HEK293 (cell line): ENCODE measurements at regions not wholly inside any gene's neighbourhood (a gene's known extent, or its start where the extent isn't known, plus 50 kb on each side); places are given as distances from the start of the nearest gene placed in this dataset.

Experiments used
- BCL11A ChIP-seq: fragments of 450-650 bp; formaldehyde crosslinking; IDR thresholded peaks from 2 replicates; pipeline ENCODE4 v1.5.1; 2016; ENCODE audit warnings: low read depth, missing biosample characterization, missing genetic modification characterization
- EGR2 ChIP-seq: fragments of 450-650 bp; formaldehyde crosslinking; IDR thresholded peaks from 2 replicates; pipeline ENCODE4 v1.5.1; 2016; ENCODE audit warnings: low read depth, missing biosample characterization, missing genetic modification characterization
- GFI1B ChIP-seq: fragments of 450-650 bp; formaldehyde crosslinking; IDR thresholded peaks from 2 replicates; pipeline ENCODE4 v1.5.1; 2016; ENCODE audit warnings: missing biosample characterization, missing genetic modification characterization
- GLI4 ChIP-seq: fragments of 450-650 bp; formaldehyde crosslinking; IDR thresholded peaks from 2 replicates; pipeline ENCODE4 v1.5.1; 2016; ENCODE audit warnings: missing biosample characterization, missing genetic modification characterization
- IKZF3 ChIP-seq: fragments of 450-650 bp; IDR thresholded peaks from 2 replicates; pipeline ENCODE4 v1.5.0; 2018; ENCODE audit warnings: missing biosample characterization, mild to moderate bottlenecking, missing genetic modification characterization, moderate library complexity
- INSM2 ChIP-seq: fragments of 450-650 bp; formaldehyde crosslinking; IDR thresholded peaks from 2 replicates; pipeline ENCODE4 v1.5.1; 2016; ENCODE audit warnings: missing biosample characterization, missing genetic modification characterization
- KLF1 ChIP-seq: fragments of 450-650 bp; formaldehyde crosslinking; IDR thresholded peaks from 2 replicates; pipeline ENCODE4 v1.5.1; 2016; ENCODE audit warnings: missing biosample characterization, missing genetic modification characterization
- KLF10 ChIP-seq: fragments of 450-650 bp; IDR thresholded peaks from 2 replicates; pipeline ENCODE4 v1.5.1; 2018; ENCODE audit warnings: missing biosample characterization, mild to moderate bottlenecking, missing genetic modification characterization
- MZF1 ChIP-seq: fragments of 450-650 bp; formaldehyde crosslinking; IDR thresholded peaks from 2 replicates; pipeline ENCODE4 v1.5.1; 2017; ENCODE audit warnings: missing biosample characterization, missing genetic modification characterization, borderline replicate concordance
- OSR2 ChIP-seq: fragments of 450-650 bp; formaldehyde crosslinking; IDR thresholded peaks from 2 replicates; pipeline ENCODE4 v1.5.1; 2016; ENCODE audit warnings: missing biosample characterization, missing genetic modification characterization
- REPIN1 ChIP-seq: fragments of 450-650 bp; formaldehyde crosslinking; IDR thresholded peaks from 2 replicates; pipeline ENCODE4 v1.5.1; 2017; ENCODE audit warnings: missing biosample characterization, missing genetic modification characterization, low read depth
- REST ChIP-seq: fragments of 450-650 bp; formaldehyde crosslinking; IDR thresholded peaks from 2 replicates; pipeline ENCODE4 v1.5.1; 2016; ENCODE audit warnings: missing biosample characterization, missing genetic modification characterization
- TCF7L2 ChIP-seq: IDR thresholded peaks from 2 replicates; pipeline ENCODE4 v1.6.1; 2011; ENCODE audit warnings: low read depth, mild to moderate bottlenecking, inconsistent platforms, low read length, moderate library complexity, borderline replicate concordance
- ZBTB1 ChIP-seq: fragments of 450-650 bp; formaldehyde crosslinking; IDR thresholded peaks from 2 replicates; pipeline ENCODE4 v1.5.1; 2016; ENCODE audit warnings: missing biosample characterization, missing genetic modification characterization
- ZFP41 ChIP-seq: fragments of 450-650 bp; formaldehyde crosslinking; IDR thresholded peaks from 2 replicates; pipeline ENCODE4 v1.5.1; 2016; ENCODE audit warnings: missing biosample characterization, missing genetic modification characterization, borderline replicate concordance
- ZNF121 ChIP-seq: fragments of 450-650 bp; formaldehyde crosslinking; IDR thresholded peaks from 2 replicates; pipeline ENCODE4 v1.5.1; 2016; ENCODE audit warnings: missing biosample characterization, missing genetic modification characterization
- ZNF16 ChIP-seq: fragments of 450-650 bp; formaldehyde crosslinking; IDR thresholded peaks from 2 replicates; pipeline ENCODE4 v1.5.1; 2016; ENCODE audit warnings: low read depth, missing biosample characterization, missing genetic modification characterization
- ZNF19 ChIP-seq: fragments of 450-650 bp; formaldehyde crosslinking; IDR thresholded peaks from 2 replicates; pipeline ENCODE4; 2016; ENCODE audit warnings: missing biosample characterization, missing genetic modification characterization, low read depth
- ZNF2 ChIP-seq: fragments of 450-650 bp; formaldehyde crosslinking; IDR thresholded peaks from 2 replicates; pipeline ENCODE4 v1.5.1; 2016; ENCODE audit warnings: missing biosample characterization, missing genetic modification characterization
- ZNF266 ChIP-seq: fragments of 450-650 bp; formaldehyde crosslinking; IDR thresholded peaks from 2 replicates; pipeline ENCODE4 v1.5.1; 2016; ENCODE audit warnings: missing biosample characterization, missing genetic modification characterization, low read depth
- ZNF302 ChIP-seq: fragments of 450-650 bp; formaldehyde crosslinking; IDR thresholded peaks from 2 replicates; pipeline ENCODE4 v1.5.1; 2016; ENCODE audit warnings: missing biosample characterization, missing genetic modification characterization, low read depth
- ZNF341 ChIP-seq: fragments of 450-650 bp; formaldehyde crosslinking; IDR thresholded peaks from 2 replicates; pipeline ENCODE4; 2016; ENCODE audit warnings: low read depth, missing biosample characterization, missing genetic modification characterization
- ZNF354C ChIP-seq: fragments of 450-650 bp; formaldehyde crosslinking; IDR thresholded peaks from 2 replicates; pipeline ENCODE4 v1.5.1; 2016; ENCODE audit warnings: missing biosample characterization, missing genetic modification characterization, low read depth, borderline replicate concordance
- ZNF37A ChIP-seq: fragments of 450-650 bp; IDR thresholded peaks from 2 replicates; pipeline ENCODE4 v1.5.1; 2018; ENCODE audit warnings: missing biosample characterization, missing genetic modification characterization
- ZNF621 ChIP-seq: fragments of 450-650 bp; formaldehyde crosslinking; IDR thresholded peaks from 2 replicates; pipeline ENCODE4 v1.5.1; 2017; ENCODE audit warnings: missing biosample characterization, missing genetic modification characterization
- ZNF623 ChIP-seq: fragments of 450-650 bp; formaldehyde crosslinking; IDR thresholded peaks from 2 replicates; pipeline ENCODE4 v1.5.1; 2016; ENCODE audit warnings: missing biosample characterization, missing genetic modification characterization
- ZNF658 ChIP-seq: fragments of 450-650 bp; formaldehyde crosslinking; IDR thresholded peaks from 2 replicates; pipeline ENCODE4; 2016; ENCODE audit warnings: missing biosample characterization, missing genetic modification characterization
- ZNF677 ChIP-seq: fragments of 450-650 bp; IDR thresholded peaks from 2 replicates; pipeline ENCODE4 v1.5.0; 2018; ENCODE audit warnings: missing biosample characterization, mild to moderate bottlenecking, missing genetic modification characterization, moderate library complexity
- ZNF747 ChIP-seq: fragments of 450-650 bp; formaldehyde crosslinking; IDR thresholded peaks from 2 replicates; pipeline ENCODE4 v1.5.1; 2016; ENCODE audit warnings: missing biosample characterization, missing genetic modification characterization
- ZSCAN23 ChIP-seq: fragments of 450-650 bp; formaldehyde crosslinking; IDR thresholded peaks from 2 replicates; pipeline ENCODE4 v1.5.1; 2016; ENCODE audit warnings: missing biosample characterization, missing genetic modification characterization
- ZXDB ChIP-seq: fragments of 450-650 bp; formaldehyde crosslinking; IDR thresholded peaks from 2 replicates; pipeline ENCODE4 v1.5.1; 2016; ENCODE audit warnings: missing biosample characterization, missing genetic modification characterization
- TF ChIP-seq, protein P1 (sequence below): fragments of 450-650 bp; formaldehyde crosslinking; IDR thresholded peaks from 2 replicates; pipeline ENCODE4 v1.5.1; 2016; ENCODE audit warnings: missing biosample characterization, missing genetic modification characterization
- TF ChIP-seq, protein P2 (sequence below): fragments of 450-650 bp; formaldehyde crosslinking; IDR thresholded peaks from 2 replicates; pipeline ENCODE4 v1.5.1; 2016; ENCODE audit warnings: missing biosample characterization, missing genetic modification characterization
- TF ChIP-seq, protein P3 (sequence below): IDR thresholded peaks from 2 replicates; pipeline ENCODE4 v1.6.1; 2011; ENCODE audit warnings: mild to moderate bottlenecking, low read depth, low read length, borderline replicate concordance

DNA sequence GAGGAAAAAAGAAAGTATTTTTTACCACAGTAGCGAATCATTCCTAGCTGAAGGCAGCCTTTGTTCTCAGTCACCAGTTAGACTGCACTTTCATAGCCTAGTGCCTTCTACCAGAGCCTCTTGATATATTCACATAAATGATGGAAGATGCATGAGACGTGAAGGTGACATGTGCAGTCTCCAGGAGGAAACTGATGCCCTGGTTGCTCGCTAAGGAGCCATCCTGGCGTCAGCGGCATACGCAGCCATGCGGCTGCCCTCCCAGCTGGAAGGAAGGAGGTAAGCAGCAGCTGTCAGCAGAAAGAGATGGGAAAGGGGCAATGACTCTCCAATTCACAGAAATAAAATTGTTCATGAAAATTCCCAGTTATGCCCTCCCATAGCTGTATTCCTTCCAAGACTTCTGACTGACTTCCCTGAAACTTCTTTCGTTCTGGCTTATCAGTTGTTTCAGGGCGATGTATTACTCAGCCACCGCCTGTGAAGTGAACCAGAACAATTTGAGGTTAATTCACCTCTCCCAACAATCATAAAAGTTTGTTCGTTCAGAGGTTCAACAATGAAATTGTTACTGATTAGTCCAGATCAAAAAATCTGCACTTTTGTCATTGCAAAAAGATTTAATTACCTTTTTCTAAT is 331.2 kb downstream of the NR2F1-AS1 start (continued):
- TF ChIP-seq, protein P1, sequence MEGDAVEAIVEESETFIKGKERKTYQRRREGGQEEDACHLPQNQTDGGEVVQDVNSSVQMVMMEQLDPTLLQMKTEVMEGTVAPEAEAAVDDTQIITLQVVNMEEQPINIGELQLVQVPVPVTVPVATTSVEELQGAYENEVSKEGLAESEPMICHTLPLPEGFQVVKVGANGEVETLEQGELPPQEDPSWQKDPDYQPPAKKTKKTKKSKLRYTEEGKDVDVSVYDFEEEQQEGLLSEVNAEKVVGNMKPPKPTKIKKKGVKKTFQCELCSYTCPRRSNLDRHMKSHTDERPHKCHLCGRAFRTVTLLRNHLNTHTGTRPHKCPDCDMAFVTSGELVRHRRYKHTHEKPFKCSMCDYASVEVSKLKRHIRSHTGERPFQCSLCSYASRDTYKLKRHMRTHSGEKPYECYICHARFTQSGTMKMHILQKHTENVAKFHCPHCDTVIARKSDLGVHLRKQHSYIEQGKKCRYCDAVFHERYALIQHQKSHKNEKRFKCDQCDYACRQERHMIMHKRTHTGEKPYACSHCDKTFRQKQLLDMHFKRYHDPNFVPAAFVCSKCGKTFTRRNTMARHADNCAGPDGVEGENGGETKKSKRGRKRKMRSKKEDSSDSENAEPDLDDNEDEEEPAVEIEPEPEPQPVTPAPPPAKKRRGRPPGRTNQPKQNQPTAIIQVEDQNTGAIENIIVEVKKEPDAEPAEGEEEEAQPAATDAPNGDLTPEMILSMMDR, result no peak
- TF ChIP-seq ZSCAN23 (tag by site-specific recombination) (no peak), INSM2 (tag by site-specific recombination) (no peak), MZF1 (no peak), ZNF2 (tag by site-specific recombination) (no peak), ZFP41 (tag by site-specific recombination) (no peak), ZNF623 (tag by site-specific recombination) (no peak), TCF7L2 (no peak), ZNF19 (tag by site-specific recombination) (no peak), ZNF677 (no peak), ZNF37A (tag by site-specific recombination) (no peak), ZNF354C (tag by site-specific recombination) (no peak), KLF10 (tag by site-specific recombination) (no peak), OSR2 (tag by site-specific recombination) (0 out of 2 replicates have a peak, but pooled peaks have one; percentile 43), ZNF16 (tag by site-specific recombination) (no peak), REPIN1 (tag by site-specific recombination) (no peak), REST (tag by site-specific recombination) (no peak), ZNF266 (tag by site-specific recombination) (no peak), BCL11A (tag by site-specific recombination) (no peak), ZNF341 (tag by site-specific recombination) (no peak), ZNF747 (tag by site-specific recombination) (no peak), GLI4 (no peak), ZNF121 (tag by site-specific recombination) (no peak), IKZF3 (peak; percentile 64; the same call in 1 of the 2 replicates), KLF1 (tag by site-specific recombination) (no peak), EGR2 (tag by site-specific recombination) (no peak), ZNF621 (tag by site-specific recombination) (no peak), ZNF302 (tag by site-specific recombination) (no peak), ZXDB (tag by site-specific recombination) (0 out of 2 replicates have a peak, but pooled peaks have one; percentile 29), GFI1B (tag by site-specific recombination) (no peak), ZBTB1 (no peak), ZNF658 (tag by site-specific recombination) (no peak)
- TF ChIP-seq, protein P2, sequence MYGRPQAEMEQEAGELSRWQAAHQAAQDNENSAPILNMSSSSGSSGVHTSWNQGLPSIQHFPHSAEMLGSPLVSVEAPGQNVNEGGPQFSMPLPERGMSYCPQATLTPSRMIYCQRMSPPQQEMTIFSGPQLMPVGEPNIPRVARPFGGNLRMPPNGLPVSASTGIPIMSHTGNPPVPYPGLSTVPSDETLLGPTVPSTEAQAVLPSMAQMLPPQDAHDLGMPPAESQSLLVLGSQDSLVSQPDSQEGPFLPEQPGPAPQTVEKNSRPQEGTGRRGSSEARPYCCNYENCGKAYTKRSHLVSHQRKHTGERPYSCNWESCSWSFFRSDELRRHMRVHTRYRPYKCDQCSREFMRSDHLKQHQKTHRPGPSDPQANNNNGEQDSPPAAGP (tag by site-specific recombination), result no peak
- TF ChIP-seq, protein P3, sequence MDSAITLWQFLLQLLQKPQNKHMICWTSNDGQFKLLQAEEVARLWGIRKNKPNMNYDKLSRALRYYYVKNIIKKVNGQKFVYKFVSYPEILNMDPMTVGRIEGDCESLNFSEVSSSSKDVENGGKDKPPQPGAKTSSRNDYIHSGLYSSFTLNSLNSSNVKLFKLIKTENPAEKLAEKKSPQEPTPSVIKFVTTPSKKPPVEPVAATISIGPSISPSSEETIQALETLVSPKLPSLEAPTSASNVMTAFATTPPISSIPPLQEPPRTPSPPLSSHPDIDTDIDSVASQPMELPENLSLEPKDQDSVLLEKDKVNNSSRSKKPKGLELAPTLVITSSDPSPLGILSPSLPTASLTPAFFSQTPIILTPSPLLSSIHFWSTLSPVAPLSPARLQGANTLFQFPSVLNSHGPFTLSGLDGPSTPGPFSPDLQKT, result no peak
